ENCODE measurements at regions not wholly inside any gene's neighbourhood (a gene's known extent, or its start where the extent isn't known, plus 50 kb on each side); places are given as distances from the start of the nearest gene placed in this dataset.

DNA sequence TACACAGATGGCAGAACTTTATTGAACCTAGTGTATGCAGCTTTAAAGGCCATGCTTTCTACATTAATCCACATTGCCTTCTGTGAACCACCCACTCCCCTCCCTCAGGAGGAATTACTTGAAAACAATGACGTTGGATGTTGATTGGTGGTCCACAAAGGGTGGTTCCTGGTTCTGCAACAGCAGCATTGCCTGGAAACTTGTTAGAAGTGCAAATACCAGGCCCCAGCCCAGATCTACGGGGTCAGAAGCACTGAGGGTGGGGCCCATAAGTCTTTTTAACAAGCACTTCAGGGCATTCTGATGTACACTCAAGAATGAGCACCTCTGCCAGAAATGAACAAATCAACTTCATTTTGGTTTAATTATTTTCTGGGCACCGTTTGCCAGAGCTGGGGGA is 91.0 kb downstream of the ISX start:
- TF ChIP-seq EZH2phosphoT487 (IDR thresholded peaks at IDR 0.05; ENCODE audit: borderline replicate concordance, low read depth): no peak
- no peak for TF ChIP-seq RAD21 (IDR thresholded peaks at IDR 0.05; ENCODE audit: low read length)
- TF ChIP-seq, protein P1, sequence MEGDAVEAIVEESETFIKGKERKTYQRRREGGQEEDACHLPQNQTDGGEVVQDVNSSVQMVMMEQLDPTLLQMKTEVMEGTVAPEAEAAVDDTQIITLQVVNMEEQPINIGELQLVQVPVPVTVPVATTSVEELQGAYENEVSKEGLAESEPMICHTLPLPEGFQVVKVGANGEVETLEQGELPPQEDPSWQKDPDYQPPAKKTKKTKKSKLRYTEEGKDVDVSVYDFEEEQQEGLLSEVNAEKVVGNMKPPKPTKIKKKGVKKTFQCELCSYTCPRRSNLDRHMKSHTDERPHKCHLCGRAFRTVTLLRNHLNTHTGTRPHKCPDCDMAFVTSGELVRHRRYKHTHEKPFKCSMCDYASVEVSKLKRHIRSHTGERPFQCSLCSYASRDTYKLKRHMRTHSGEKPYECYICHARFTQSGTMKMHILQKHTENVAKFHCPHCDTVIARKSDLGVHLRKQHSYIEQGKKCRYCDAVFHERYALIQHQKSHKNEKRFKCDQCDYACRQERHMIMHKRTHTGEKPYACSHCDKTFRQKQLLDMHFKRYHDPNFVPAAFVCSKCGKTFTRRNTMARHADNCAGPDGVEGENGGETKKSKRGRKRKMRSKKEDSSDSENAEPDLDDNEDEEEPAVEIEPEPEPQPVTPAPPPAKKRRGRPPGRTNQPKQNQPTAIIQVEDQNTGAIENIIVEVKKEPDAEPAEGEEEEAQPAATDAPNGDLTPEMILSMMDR (IDR thresholded peaks at IDR 0.05): no peak
- TF ChIP-seq YY1 (IDR thresholded peaks at IDR 0.05; ENCODE audit: low read depth): no peak
- TF ChIP-seq, protein P2, sequence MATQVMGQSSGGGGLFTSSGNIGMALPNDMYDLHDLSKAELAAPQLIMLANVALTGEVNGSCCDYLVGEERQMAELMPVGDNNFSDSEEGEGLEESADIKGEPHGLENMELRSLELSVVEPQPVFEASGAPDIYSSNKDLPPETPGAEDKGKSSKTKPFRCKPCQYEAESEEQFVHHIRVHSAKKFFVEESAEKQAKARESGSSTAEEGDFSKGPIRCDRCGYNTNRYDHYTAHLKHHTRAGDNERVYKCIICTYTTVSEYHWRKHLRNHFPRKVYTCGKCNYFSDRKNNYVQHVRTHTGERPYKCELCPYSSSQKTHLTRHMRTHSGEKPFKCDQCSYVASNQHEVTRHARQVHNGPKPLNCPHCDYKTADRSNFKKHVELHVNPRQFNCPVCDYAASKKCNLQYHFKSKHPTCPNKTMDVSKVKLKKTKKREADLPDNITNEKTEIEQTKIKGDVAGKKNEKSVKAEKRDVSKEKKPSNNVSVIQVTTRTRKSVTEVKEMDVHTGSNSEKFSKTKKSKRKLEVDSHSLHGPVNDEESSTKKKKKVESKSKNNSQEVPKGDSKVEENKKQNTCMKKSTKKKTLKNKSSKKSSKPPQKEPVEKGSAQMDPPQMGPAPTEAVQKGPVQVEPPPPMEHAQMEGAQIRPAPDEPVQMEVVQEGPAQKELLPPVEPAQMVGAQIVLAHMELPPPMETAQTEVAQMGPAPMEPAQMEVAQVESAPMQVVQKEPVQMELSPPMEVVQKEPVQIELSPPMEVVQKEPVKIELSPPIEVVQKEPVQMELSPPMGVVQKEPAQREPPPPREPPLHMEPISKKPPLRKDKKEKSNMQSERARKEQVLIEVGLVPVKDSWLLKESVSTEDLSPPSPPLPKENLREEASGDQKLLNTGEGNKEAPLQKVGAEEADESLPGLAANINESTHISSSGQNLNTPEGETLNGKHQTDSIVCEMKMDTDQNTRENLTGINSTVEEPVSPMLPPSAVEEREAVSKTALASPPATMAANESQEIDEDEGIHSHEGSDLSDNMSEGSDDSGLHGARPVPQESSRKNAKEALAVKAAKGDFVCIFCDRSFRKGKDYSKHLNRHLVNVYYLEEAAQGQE (IDR thresholded peaks at IDR 0.05; ENCODE audit: low read depth, low read length): no peak
- TF ChIP-seq SIN3A (IDR thresholded peaks at IDR 0.05; ENCODE audit: borderline replicate concordance, low read depth, low read length): no peak

All from SK-N-SH (cell line).